ENCODE measurements at regions not wholly inside any gene's neighbourhood (a gene's known extent, or its start where the extent isn't known, plus 50 kb on each side); places are given as distances from the start of the nearest gene placed in this dataset.

GRCh38 chr6:79784395-79784753, 153.2 kb downstream of the SH3BGRL2 start:
- H3K27me3 ChIP-seq (ENCODE audit: insufficient read depth, low read depth, low read length) = no peaks in the 10 kb centered on the region
- H3K9me3 ChIP-seq (ENCODE audit: low read length) = no peaks in the 10 kb centered on the region
- no peaks in the 10 kb centered on the region for H4K20me1 ChIP-seq (ENCODE audit: insufficient read depth)
- no peak overlapping the region for H2AFZ ChIP-seq (ENCODE audit: low read depth, low read length)
- no peak overlapping the region for H3K27ac ChIP-seq (ENCODE audit: low read length)
- TF ChIP-seq TAF1 (IDR thresholded peaks at IDR 0.05; ENCODE audit: low read depth) = no peak
- no peak for TF ChIP-seq EZH2 (IDR thresholded peaks at IDR 0.05; ENCODE audit: borderline replicate concordance, insufficient read depth, low read length, poor library complexity, severe bottlenecking)
- H3K4me2 ChIP-seq (ENCODE audit: low read length) = no peak overlapping the region
- no peaks in the 10 kb centered on the region for H3F3A ChIP-seq (ENCODE audit: insufficient read depth, low read length, poor library complexity, severe bottlenecking)
- no peak overlapping the region for H3K4me3 ChIP-seq (ENCODE audit: low read length)
- no peaks in the 10 kb centered on the region for H3K79me2 ChIP-seq (replicated peaks; ENCODE audit: insufficient read depth, low read length)
- H3K9ac ChIP-seq (ENCODE audit: low read length) = no peak overlapping the region
- no peaks in the 10 kb centered on the region for H3K9me2 ChIP-seq (ENCODE audit: insufficient read depth, low read length)
- H3K36me3 ChIP-seq (ENCODE audit: insufficient read depth, low read length) = no peaks in the 10 kb centered on the region

GRCh38 chr6:79783670-79784394, 152.7 kb downstream of the SH3BGRL2 start:
- Histone ChIP-seq H3K79me2 (replicated peaks; ENCODE audit: insufficient read depth, low read length) (no peaks in the 10 kb centered on the region), H3K4me2 (ENCODE audit: low read length) (no peak overlapping the region), H3K9me2 (ENCODE audit: insufficient read depth, low read length) (no peaks in the 10 kb centered on the region), H3K27ac (ENCODE audit: low read length) (no peak overlapping the region), H3K27me3 (ENCODE audit: insufficient read depth, low read depth, low read length) (no peaks in the 10 kb centered on the region), H4K20me1 (ENCODE audit: insufficient read depth) (no peaks in the 10 kb centered on the region), H3F3A (ENCODE audit: insufficient read depth, low read length, poor library complexity, severe bottlenecking) (no peaks in the 10 kb centered on the region), H3K4me3 (ENCODE audit: low read length) (no peak overlapping the region), H3K9ac (ENCODE audit: low read length) (no peak overlapping the region), H3K9me3 (ENCODE audit: low read length) (no peaks in the 10 kb centered on the region), H2AFZ (ENCODE audit: low read depth, low read length) (no peak overlapping the region), H3K36me3 (ENCODE audit: insufficient read depth, low read length) (no peaks in the 10 kb centered on the region)
- TF ChIP-seq RAD21 (conservative IDR thresholded peaks at IDR 0.05) = no peak
- no peak for TF ChIP-seq MXI1 (conservative IDR thresholded peaks at IDR 0.05; ENCODE audit: poor library complexity, severe bottlenecking)
- no peak for TF ChIP-seq EP300 (conservative IDR thresholded peaks at IDR 0.05; ENCODE audit: poor library complexity, severe bottlenecking)
- no peak for TF ChIP-seq SMC3 (conservative IDR thresholded peaks at IDR 0.05; ENCODE audit: poor library complexity)
- TF ChIP-seq TAF1 (IDR thresholded peaks at IDR 0.05; ENCODE audit: low read depth) = no peak
- TF ChIP-seq, protein P1, sequence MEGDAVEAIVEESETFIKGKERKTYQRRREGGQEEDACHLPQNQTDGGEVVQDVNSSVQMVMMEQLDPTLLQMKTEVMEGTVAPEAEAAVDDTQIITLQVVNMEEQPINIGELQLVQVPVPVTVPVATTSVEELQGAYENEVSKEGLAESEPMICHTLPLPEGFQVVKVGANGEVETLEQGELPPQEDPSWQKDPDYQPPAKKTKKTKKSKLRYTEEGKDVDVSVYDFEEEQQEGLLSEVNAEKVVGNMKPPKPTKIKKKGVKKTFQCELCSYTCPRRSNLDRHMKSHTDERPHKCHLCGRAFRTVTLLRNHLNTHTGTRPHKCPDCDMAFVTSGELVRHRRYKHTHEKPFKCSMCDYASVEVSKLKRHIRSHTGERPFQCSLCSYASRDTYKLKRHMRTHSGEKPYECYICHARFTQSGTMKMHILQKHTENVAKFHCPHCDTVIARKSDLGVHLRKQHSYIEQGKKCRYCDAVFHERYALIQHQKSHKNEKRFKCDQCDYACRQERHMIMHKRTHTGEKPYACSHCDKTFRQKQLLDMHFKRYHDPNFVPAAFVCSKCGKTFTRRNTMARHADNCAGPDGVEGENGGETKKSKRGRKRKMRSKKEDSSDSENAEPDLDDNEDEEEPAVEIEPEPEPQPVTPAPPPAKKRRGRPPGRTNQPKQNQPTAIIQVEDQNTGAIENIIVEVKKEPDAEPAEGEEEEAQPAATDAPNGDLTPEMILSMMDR (IDR thresholded peaks at IDR 0.05; ENCODE audit: poor library complexity, severe bottlenecking) = no peak
- no peak for TF ChIP-seq REST (IDR thresholded peaks at IDR 0.05; ENCODE audit: borderline replicate concordance)
- no peak for TF ChIP-seq EZH2 (IDR thresholded peaks at IDR 0.05; ENCODE audit: borderline replicate concordance, insufficient read depth, low read length, poor library complexity, severe bottlenecking)
- TF ChIP-seq POLR2AphosphoS5 (IDR thresholded peaks at IDR 0.05) = no peak

Data from neural cell (in vitro differentiated cells).